HG03095 (cell line): ENCODE measurements at regions not wholly inside any gene's neighbourhood (a gene's known extent, or its start where the extent isn't known, plus 50 kb on each side); places are given as distances from the start of the nearest gene placed in this dataset.

ENCODE experiments used
- ATAC-seq: cut with Tn5 transposase; IDR thresholded peaks from one replicate; pipeline ENCODE4 v1.9.1; 2021; ENCODE audit warnings: moderate library complexity; ENCODE audit not compliant: unreplicated experiment

- ATAC-seq = no peak
Observed at GRCh38 chr18:67926929-67927864, 410.7 kb upstream of the DSEL start.

GRCh38 chr18:67924656-67925055 is 408.1 kb upstream of the DSEL start:
- no peak for ATAC-seq

- ATAC-seq = no peak
Observed at GRCh38 chr18:67919316-67919715, 402.8 kb upstream of the DSEL start.

- no peak for ATAC-seq
Observed at GRCh38 chr18:67916097-67916496, 399.6 kb upstream of the DSEL start.

- no peak for ATAC-seq
Observed at GRCh38 chr18:67913040-67913439, 396.5 kb upstream of the DSEL start.

- no peak for ATAC-seq
Observed at GRCh38 chr18:67901573-67901972, 385.1 kb upstream of the DSEL start.

- ATAC-seq = no peak
Observed at GRCh38 chr18:67896451-67896850, 379.9 kb upstream of the DSEL start.

GRCh38 chr18:67893916-67894315 is 377.4 kb upstream of the DSEL start:
- no peak for ATAC-seq

GRCh38 chr18:67876871-67877270 is 360.4 kb upstream of the DSEL start:
- no peak for ATAC-seq

- ATAC-seq = no peak
Observed at GRCh38 chr18:67875944-67876343, 359.4 kb upstream of the DSEL start.

GRCh38 chr18:67875060-67875459 is 358.5 kb upstream of the DSEL start:
- no peak for ATAC-seq

GRCh38 chr18:67865400-67865799 is 348.9 kb upstream of the DSEL start:
- ATAC-seq = no peak

GRCh38 chr18:67864677-67865340 is 348.3 kb upstream of the DSEL start:
- ATAC-seq = no peak

- no peak for ATAC-seq
Observed at GRCh38 chr18:67862069-67862468, 345.5 kb upstream of the DSEL start.

- no peak for ATAC-seq
Observed at GRCh38 chr18:67854340-67854739, 337.8 kb upstream of the DSEL start.

GRCh38 chr18:67846422-67847098 is 330.0 kb upstream of the DSEL start:
- no peak for ATAC-seq

GRCh38 chr18:67845035-67845434 is 328.5 kb upstream of the DSEL start:
- ATAC-seq = no peak

GRCh38 chr18:67840379-67840778 is 323.9 kb upstream of the DSEL start:
- ATAC-seq = no peak

- no peak for ATAC-seq
Observed at GRCh38 chr18:67818432-67818831, 301.9 kb upstream of the DSEL start.

- ATAC-seq = no peak
Observed at GRCh38 chr18:67815280-67815679, 298.8 kb upstream of the DSEL start.

GRCh38 chr18:67813380-67814028 is 297.0 kb upstream of the DSEL start:
- ATAC-seq = no peak
